ENCODE measurements at regions not wholly inside any gene's neighbourhood (a gene's known extent, or its start where the extent isn't known, plus 50 kb on each side); places are given as distances from the start of the nearest gene placed in this dataset.
"Not testable (repeated sequence)": the region's sequence is repeated elsewhere in the genome, so short reads cannot be mapped to it uniquely, and the experiment has no call there.

GRCh38 chr2:57475391-57475790 lies 571.2 kb upstream of the VRK2 start:
- Mint-ChIP-seq H3K27me3 (ENCODE audit: insufficient read depth) (no peaks in the 10 kb centered on the region), H3K27ac (no peak overlapping the region), H3K36me3 (ENCODE audit: low read depth) (no peaks in the 10 kb centered on the region), H3K9me3 (no peaks in the 10 kb centered on the region), H3K4me1 (ENCODE audit: low read depth) (no peaks in the 10 kb centered on the region), H3K4me3 (no peak overlapping the region)
- DNase-seq (ENCODE audit: low spot score), result no peak
- intact Hi-C loops (cut with micrococcal nuclease), result no loop called here

GRCh38 chr2:57479981-57480380 lies 566.6 kb upstream of the VRK2 start:
- H3K27me3 Mint-ChIP-seq (ENCODE audit: insufficient read depth), result no peaks in the 10 kb centered on the region
- H3K4me3 Mint-ChIP-seq, result no peak overlapping the region
- H3K9me3 Mint-ChIP-seq, result no peaks in the 10 kb centered on the region
- H3K27ac Mint-ChIP-seq, result no peak overlapping the region
- DNase-seq (ENCODE audit: low spot score), result no peak
- intact Hi-C loops (cut with micrococcal nuclease), result no loop called here
- no peaks in the 10 kb centered on the region for H3K4me1 Mint-ChIP-seq (ENCODE audit: low read depth)
- H3K36me3 Mint-ChIP-seq (ENCODE audit: low read depth), result no peaks in the 10 kb centered on the region

GRCh38 chr2:57488061-57488460 lies 558.5 kb upstream of the VRK2 start:
- H3K27ac Mint-ChIP-seq, result no peak overlapping the region
- DNase-seq (ENCODE audit: low spot score), result no peak
- H3K9me3 Mint-ChIP-seq, result no peaks in the 10 kb centered on the region
- intact Hi-C loops (cut with micrococcal nuclease), result no loop called here
- no peaks in the 10 kb centered on the region for H3K4me1 Mint-ChIP-seq (ENCODE audit: low read depth)
- no peaks in the 10 kb centered on the region for H3K36me3 Mint-ChIP-seq (ENCODE audit: low read depth)
- H3K4me3 Mint-ChIP-seq, result no peak overlapping the region
- no peaks in the 10 kb centered on the region for H3K27me3 Mint-ChIP-seq (ENCODE audit: insufficient read depth)

GRCh38 chr2:57490741-57491140 lies 555.9 kb upstream of the VRK2 start:
- intact Hi-C loops (cut with micrococcal nuclease), result no loop called here
- H3K4me3 Mint-ChIP-seq, result no peak overlapping the region
- H3K9me3 Mint-ChIP-seq, result no peaks in the 10 kb centered on the region
- H3K27me3 Mint-ChIP-seq (ENCODE audit: insufficient read depth), result no peaks in the 10 kb centered on the region
- no peak overlapping the region for H3K27ac Mint-ChIP-seq
- no peak for DNase-seq (ENCODE audit: low spot score)
- no peaks in the 10 kb centered on the region for H3K36me3 Mint-ChIP-seq (ENCODE audit: low read depth)
- H3K4me1 Mint-ChIP-seq (ENCODE audit: low read depth), result no peaks in the 10 kb centered on the region

- H3K9me3 Mint-ChIP-seq, result no peaks in the 10 kb centered on the region
- no peak for DNase-seq (ENCODE audit: low spot score)
- no peaks in the 10 kb centered on the region for H3K27me3 Mint-ChIP-seq (ENCODE audit: insufficient read depth)
- no peak overlapping the region for H3K27ac Mint-ChIP-seq
- H3K36me3 Mint-ChIP-seq (ENCODE audit: low read depth), result no peaks in the 10 kb centered on the region
- intact Hi-C loops (cut with micrococcal nuclease), result no loop called here
- no peak overlapping the region for H3K4me3 Mint-ChIP-seq
- H3K4me1 Mint-ChIP-seq (ENCODE audit: low read depth), result no peaks in the 10 kb centered on the region
Measured at GRCh38 chr2:57491213-57491612, 555.4 kb upstream of the VRK2 start.

GRCh38 chr2:57493966-57494365 lies 552.6 kb upstream of the VRK2 start:
- H3K27ac Mint-ChIP-seq; H3K27me3 Mint-ChIP-seq (ENCODE audit: insufficient read depth); H3K9me3 Mint-ChIP-seq; DNase-seq (ENCODE audit: low spot score); H3K4me3 Mint-ChIP-seq; H3K36me3 Mint-ChIP-seq (ENCODE audit: low read depth); intact Hi-C loops (cut with micrococcal nuclease); H3K4me1 Mint-ChIP-seq (ENCODE audit: low read depth): not testable (repeated sequence)

GRCh38 chr2:57497489-57498096 lies 549.0 kb upstream of the VRK2 start:
- intact Hi-C loops (cut with micrococcal nuclease), result loop anchor here (1.0 kb wide), 1 partner anchor 1314 kb away; the partner anchor contains the start of gene CCDC85A
- Mint-ChIP-seq H3K27ac (no peak overlapping the region), H3K27me3 (ENCODE audit: insufficient read depth) (no peaks in the 10 kb centered on the region), H3K36me3 (ENCODE audit: low read depth) (no peaks in the 10 kb centered on the region), H3K4me3 (no peak overlapping the region), H3K4me1 (ENCODE audit: low read depth) (no peaks in the 10 kb centered on the region), H3K9me3 (no peaks in the 10 kb centered on the region)
- no peak for DNase-seq (ENCODE audit: low spot score)

GRCh38 chr2:57504787-57505186 lies 541.8 kb upstream of the VRK2 start:
- Mint-ChIP-seq H3K4me1 (ENCODE audit: low read depth) (no peaks in the 10 kb centered on the region), H3K4me3 (no peak overlapping the region), H3K36me3 (ENCODE audit: low read depth) (no peaks in the 10 kb centered on the region), H3K27ac (no peak overlapping the region), H3K9me3 (no peaks in the 10 kb centered on the region), H3K27me3 (ENCODE audit: insufficient read depth) (no peaks in the 10 kb centered on the region)
- DNase-seq (ENCODE audit: low spot score), result no peak
- intact Hi-C loops (cut with micrococcal nuclease), result no loop called here

- intact Hi-C loops (cut with micrococcal nuclease), result no loop called here
- H3K4me1 Mint-ChIP-seq (ENCODE audit: low read depth), result no peaks in the 10 kb centered on the region
- no peaks in the 10 kb centered on the region for H3K36me3 Mint-ChIP-seq (ENCODE audit: low read depth)
- DNase-seq (ENCODE audit: low spot score), result no peak
- H3K9me3 Mint-ChIP-seq, result no peaks in the 10 kb centered on the region
- no peak overlapping the region for H3K4me3 Mint-ChIP-seq
- no peak overlapping the region for H3K27ac Mint-ChIP-seq
- no peaks in the 10 kb centered on the region for H3K27me3 Mint-ChIP-seq (ENCODE audit: insufficient read depth)
Measured at GRCh38 chr2:57509189-57509588, 537.4 kb upstream of the VRK2 start.

- intact Hi-C loops (cut with micrococcal nuclease), result no loop called here
- Mint-ChIP-seq H3K9me3 (no peaks in the 10 kb centered on the region), H3K27ac (no peak overlapping the region), H3K27me3 (ENCODE audit: insufficient read depth) (no peaks in the 10 kb centered on the region), H3K36me3 (ENCODE audit: low read depth) (no peaks in the 10 kb centered on the region), H3K4me3 (no peak overlapping the region), H3K4me1 (ENCODE audit: low read depth) (no peaks in the 10 kb centered on the region)
- no peak for DNase-seq (ENCODE audit: low spot score)
Measured at GRCh38 chr2:57510704-57511103, 535.9 kb upstream of the VRK2 start.

- no peak for DNase-seq (ENCODE audit: low spot score)
- Mint-ChIP-seq H3K4me1 (ENCODE audit: low read depth) (no peaks in the 10 kb centered on the region), H3K36me3 (ENCODE audit: low read depth) (no peaks in the 10 kb centered on the region), H3K27ac (no peak overlapping the region), H3K9me3 (no peaks in the 10 kb centered on the region), H3K27me3 (ENCODE audit: insufficient read depth) (no peaks in the 10 kb centered on the region), H3K4me3 (no peak overlapping the region)
- intact Hi-C loops (cut with micrococcal nuclease), result loop anchor here (5.0 kb wide), 1 partner anchor 1798 kb away; no protein-coding TSS in a partner anchor
Measured at GRCh38 chr2:57515366-57515765, 531.2 kb upstream of the VRK2 start.

GRCh38 chr2:57516698-57517340 lies 529.8 kb upstream of the VRK2 start:
- intact Hi-C loops (cut with micrococcal nuclease), result loop anchor here (1.0 to 5.0 kb wide), 2 partner anchors 1334 to 1800 kb away; partner anchors contain the start of gene CCDC85A
- H3K4me3 Mint-ChIP-seq, result no peak overlapping the region
- H3K4me1 Mint-ChIP-seq (ENCODE audit: low read depth), result no peaks in the 10 kb centered on the region
- H3K27ac Mint-ChIP-seq, result no peak overlapping the region
- H3K9me3 Mint-ChIP-seq, result no peaks in the 10 kb centered on the region
- DNase-seq (ENCODE audit: low spot score), result no peak
- H3K27me3 Mint-ChIP-seq (ENCODE audit: insufficient read depth), result no peaks in the 10 kb centered on the region
- no peaks in the 10 kb centered on the region for H3K36me3 Mint-ChIP-seq (ENCODE audit: low read depth)

GRCh38 chr2:57523304-57523703 lies 523.3 kb upstream of the VRK2 start:
- no peak for DNase-seq (ENCODE audit: low spot score)
- no peak overlapping the region for H3K27ac Mint-ChIP-seq
- intact Hi-C loops (cut with micrococcal nuclease), result no loop called here
- no peaks in the 10 kb centered on the region for H3K36me3 Mint-ChIP-seq (ENCODE audit: low read depth)
- H3K27me3 Mint-ChIP-seq (ENCODE audit: insufficient read depth), result no peaks in the 10 kb centered on the region
- H3K9me3 Mint-ChIP-seq, result peaks cover 4% of the 10 kb centered on the region
- no peak overlapping the region for H3K4me3 Mint-ChIP-seq
- H3K4me1 Mint-ChIP-seq (ENCODE audit: low read depth), result no peaks in the 10 kb centered on the region

GRCh38 chr2:57527685-57528084 lies 518.9 kb upstream of the VRK2 start:
- Mint-ChIP-seq H3K27me3 (ENCODE audit: insufficient read depth) (no peaks in the 10 kb centered on the region), H3K4me3 (no peak overlapping the region), H3K9me3 (peaks cover 4% of the 10 kb centered on the region), H3K4me1 (ENCODE audit: low read depth) (no peaks in the 10 kb centered on the region), H3K36me3 (ENCODE audit: low read depth) (no peaks in the 10 kb centered on the region), H3K27ac (no peak overlapping the region)
- intact Hi-C loops (cut with micrococcal nuclease), result no loop called here
- DNase-seq (ENCODE audit: low spot score), result no peak

Measured in activated T-helper 1 cell treated with anti-CD3 and anti-CD28 coated beads, Interleukin-12 subunit alpha, Interleukin-12 subunit beta, Interleukin-2, Interleukin-4 antibody, amounts not matched to agents 30 ng/mL and 10 ng/mL and 1 ng/mL, durations not matched to agents 14 hours and 24 hours and 36 hours (primary cell).